Neuron (in vitro differentiated cells): ENCODE measurements at regions not wholly inside any gene's neighbourhood (a gene's known extent, or its start where the extent isn't known, plus 50 kb on each side); places are given as distances from the start of the nearest gene placed in this dataset.
"Not testable (repeated sequence)": the region's sequence is repeated elsewhere in the genome, so short reads cannot be mapped to it uniquely, and the experiment has no call there.

ENCODE experiments used
- H2AFZ ChIP-seq: one replicate; pipeline ENCODE4 v1.6.1; 2013; ENCODE audit warnings: low read depth, mild to moderate bottlenecking, inconsistent platforms, low read length, moderate library complexity
- H3K27me3 ChIP-seq: one replicate; pipeline ENCODE4 v1.6.1; 2013; ENCODE audit warnings: low read length; ENCODE audit not compliant: insufficient read depth
- H3K36me3 ChIP-seq: one replicate; pipeline ENCODE4 v1.6.1; 2013; ENCODE audit warnings: low read length; ENCODE audit not compliant: insufficient read depth
- H3K4me1 ChIP-seq: one replicate; pipeline ENCODE4 v1.6.1; 2013; ENCODE audit warnings: low read length; ENCODE audit not compliant: insufficient read depth
- H3K4me3 ChIP-seq: 2 replicates; pipeline ENCODE4 v1.5.1; 2013; ENCODE audit warnings: mild to moderate bottlenecking, low read length, moderate library complexity
- H3K9me3 ChIP-seq: one replicate; pipeline ENCODE4 v1.6.1; 2013; ENCODE audit warnings: low read length

DNA sequence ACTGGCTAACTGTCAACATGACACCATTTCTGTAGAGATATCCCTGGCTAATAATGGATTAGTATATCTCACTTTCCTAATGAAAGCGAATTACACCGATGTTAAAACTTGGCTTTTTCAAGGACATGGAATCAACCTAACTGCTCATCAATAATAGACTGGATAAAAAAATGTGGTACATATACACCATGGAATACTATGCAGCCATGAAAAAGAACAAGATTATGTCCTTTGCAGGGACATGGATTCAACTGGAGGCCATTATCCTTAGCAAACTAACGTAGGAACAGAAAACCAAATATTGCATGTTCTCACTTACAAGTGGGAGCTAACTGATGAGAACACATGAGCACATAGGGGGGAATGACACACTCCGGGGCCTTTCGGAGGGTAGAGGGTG lies 62.6 kb downstream of the ZIC1 start:
- H3K4me1 ChIP-seq = no peaks in the 10 kb centered on the region
- no peaks in the 10 kb centered on the region for H3K27me3 ChIP-seq
- H3K36me3 ChIP-seq = no peaks in the 10 kb centered on the region
- H3K9me3 ChIP-seq = no peaks in the 10 kb centered on the region
- no peak overlapping the region for H2AFZ ChIP-seq
- no peak overlapping the region for H3K4me3 ChIP-seq

GRCh38 chr3:147472846-147473245 lies 63.7 kb downstream of the ZIC1 start:
- H3K9me3 ChIP-seq = no peaks in the 10 kb centered on the region
- H3K36me3 ChIP-seq = no peaks in the 10 kb centered on the region
- no peaks in the 10 kb centered on the region for H3K27me3 ChIP-seq
- H3K4me1 ChIP-seq = no peaks in the 10 kb centered on the region
- H3K4me3 ChIP-seq = no peak overlapping the region
- no peak overlapping the region for H2AFZ ChIP-seq

DNA sequence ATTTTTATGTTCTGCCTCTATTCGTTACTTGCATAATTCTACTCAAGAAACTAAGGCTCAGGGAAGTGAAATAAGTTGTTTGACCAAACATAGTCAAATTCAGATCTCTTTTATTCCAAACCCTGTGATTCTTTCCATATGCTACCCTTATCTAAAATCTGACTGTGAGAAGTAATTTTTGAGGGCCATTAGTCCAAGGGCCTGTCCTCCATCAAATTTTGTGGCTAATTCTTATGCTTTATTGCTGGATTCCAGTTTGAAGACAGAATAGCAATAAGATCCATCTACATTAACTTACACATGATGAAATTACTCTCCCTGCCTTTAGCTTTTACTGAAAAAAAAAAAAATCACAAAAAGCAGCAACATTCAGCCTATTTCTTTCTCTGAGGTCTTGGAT lies 74.0 kb downstream of the ZIC1 start:
- peaks cover 4% of the 10 kb centered on the region for H3K4me1 ChIP-seq
- H3K27me3 ChIP-seq = no peaks in the 10 kb centered on the region
- H2AFZ ChIP-seq = no peak overlapping the region
- H3K4me3 ChIP-seq = no peak overlapping the region
- no peaks in the 10 kb centered on the region for H3K36me3 ChIP-seq
- H3K9me3 ChIP-seq = no peaks in the 10 kb centered on the region

GRCh38 chr3:147483578-147483977 lies 74.4 kb downstream of the ZIC1 start:
- Histone ChIP-seq H3K36me3 (no peaks in the 10 kb centered on the region), H3K9me3 (no peaks in the 10 kb centered on the region), H3K4me3 (no peak overlapping the region), H3K27me3 (no peaks in the 10 kb centered on the region), H2AFZ (no peak overlapping the region), H3K4me1 (peaks cover 4% of the 10 kb centered on the region)

DNA sequence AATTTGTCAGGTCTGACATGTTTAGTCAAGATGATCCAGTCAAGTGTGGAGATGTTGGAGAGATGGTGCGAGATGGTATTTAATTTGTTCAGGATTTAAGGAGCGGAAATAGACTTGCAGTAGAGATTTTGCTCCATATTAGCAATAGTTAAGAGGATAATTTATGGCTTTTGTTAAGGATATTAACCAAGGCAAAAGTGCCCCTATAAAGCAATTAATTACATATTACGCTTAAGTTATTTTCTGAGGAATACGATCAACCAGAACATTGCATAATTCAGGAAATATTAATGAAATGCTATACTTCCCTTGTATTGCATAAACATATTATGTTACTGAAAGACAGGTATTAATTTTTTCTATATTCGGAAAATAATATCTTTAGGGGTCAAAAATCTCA lies 83.9 kb downstream of the ZIC1 start:
- Histone ChIP-seq H3K27me3 (no peaks in the 10 kb centered on the region), H3K36me3 (no peaks in the 10 kb centered on the region), H3K9me3 (no peaks in the 10 kb centered on the region), H3K4me1 (no peaks in the 10 kb centered on the region), H2AFZ (no peak overlapping the region), H3K4me3 (no peak overlapping the region)

GRCh38 chr3:147493666-147494065 lies 84.5 kb downstream of the ZIC1 start:
- H3K4me1 ChIP-seq = no peaks in the 10 kb centered on the region
- H3K4me3 ChIP-seq = no peak overlapping the region
- H3K27me3 ChIP-seq = no peaks in the 10 kb centered on the region
- no peaks in the 10 kb centered on the region for H3K9me3 ChIP-seq
- H3K36me3 ChIP-seq = no peaks in the 10 kb centered on the region
- no peak overlapping the region for H2AFZ ChIP-seq

DNA sequence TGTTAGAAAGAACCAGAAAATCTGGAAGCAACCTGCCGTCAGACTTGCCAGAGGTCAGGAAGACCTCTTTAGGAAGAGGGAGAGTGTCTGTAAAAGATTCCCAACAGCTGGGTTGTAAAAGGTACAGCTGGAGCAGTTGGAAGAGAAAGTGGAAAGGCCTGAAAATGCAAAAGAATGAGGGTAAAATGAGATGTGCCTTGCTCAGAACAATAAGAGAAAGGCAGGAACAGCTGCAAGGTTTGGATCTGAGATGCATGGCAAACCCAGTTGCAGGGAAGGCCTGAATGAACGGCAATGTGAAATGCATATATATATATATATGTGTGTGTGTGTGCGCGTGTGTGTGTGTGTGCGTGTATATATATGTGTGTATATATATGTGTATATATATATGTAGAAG lies 88.1 kb downstream of the ZIC1 start:
- Histone ChIP-seq H3K27me3 (no peaks in the 10 kb centered on the region), H2AFZ (no peak overlapping the region), H3K36me3 (no peaks in the 10 kb centered on the region), H3K9me3 (no peaks in the 10 kb centered on the region), H3K4me3 (no peak overlapping the region), H3K4me1 (no peaks in the 10 kb centered on the region)

DNA sequence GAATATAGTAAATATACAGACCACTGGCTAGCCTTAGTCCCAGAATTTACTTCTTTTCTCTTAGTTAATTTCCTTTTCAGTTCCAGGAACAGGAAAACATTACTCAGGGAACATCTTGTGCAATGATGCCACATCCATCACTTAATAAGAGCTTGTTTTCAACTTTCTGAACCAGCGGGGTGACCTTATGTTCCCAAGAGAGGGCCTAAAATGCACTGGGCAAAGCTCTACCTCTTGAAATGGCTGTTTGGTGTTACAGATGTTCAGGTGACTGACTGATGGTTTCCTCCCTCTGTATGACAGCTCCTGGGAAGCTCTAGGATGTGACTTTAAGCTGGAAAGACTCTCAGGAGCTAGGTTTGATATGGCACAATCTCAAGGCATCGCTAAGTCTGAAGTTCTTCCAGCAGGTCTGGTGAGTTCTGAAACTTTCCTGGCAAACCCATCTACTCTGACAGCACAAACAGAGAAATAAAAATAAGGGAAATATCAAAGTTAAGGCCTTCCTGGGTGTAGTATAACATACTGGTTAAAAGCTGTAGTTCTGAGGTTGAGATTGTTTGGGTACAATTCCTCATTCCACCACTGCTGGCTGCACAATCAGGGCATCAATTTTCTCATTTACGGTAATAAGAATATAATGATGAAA lies 98.6 kb downstream of the ZIC1 start:
- no peaks in the 10 kb centered on the region for H3K36me3 ChIP-seq
- H3K27me3 ChIP-seq = no peaks in the 10 kb centered on the region
- no peaks in the 10 kb centered on the region for H3K9me3 ChIP-seq
- peaks cover 4% of the 10 kb centered on the region for H3K4me1 ChIP-seq
- H3K4me3 ChIP-seq = no peak overlapping the region
- H2AFZ ChIP-seq = no peak overlapping the region

GRCh38 chr3:147509448-147509847 lies 100.3 kb downstream of the ZIC1 start:
- Histone ChIP-seq H3K27me3 (no peaks in the 10 kb centered on the region), H3K9me3 (no peaks in the 10 kb centered on the region), H3K4me3 (no peak overlapping the region), H3K36me3 (no peaks in the 10 kb centered on the region), H2AFZ (no peak overlapping the region), H3K4me1 (peaks cover 4% of the 10 kb centered on the region)

GRCh38 chr3:147513785-147514184 lies 104.6 kb downstream of the ZIC1 start:
- Histone ChIP-seq H3K9me3 (no peaks in the 10 kb centered on the region), H2AFZ (no peak overlapping the region), H3K4me1 (no peaks in the 10 kb centered on the region), H3K36me3 (no peaks in the 10 kb centered on the region), H3K4me3 (no peak overlapping the region), H3K27me3 (no peaks in the 10 kb centered on the region)

- H3K4me3 ChIP-seq = no peak overlapping the region
- no peaks in the 10 kb centered on the region for H3K9me3 ChIP-seq
- H3K4me1 ChIP-seq = no peaks in the 10 kb centered on the region
- H2AFZ ChIP-seq = no peak overlapping the region
- no peaks in the 10 kb centered on the region for H3K27me3 ChIP-seq
- no peaks in the 10 kb centered on the region for H3K36me3 ChIP-seq
These were observed 105.4 kb downstream of the ZIC1 start for GRCh38 chr3:147514366-147515160.

DNA sequence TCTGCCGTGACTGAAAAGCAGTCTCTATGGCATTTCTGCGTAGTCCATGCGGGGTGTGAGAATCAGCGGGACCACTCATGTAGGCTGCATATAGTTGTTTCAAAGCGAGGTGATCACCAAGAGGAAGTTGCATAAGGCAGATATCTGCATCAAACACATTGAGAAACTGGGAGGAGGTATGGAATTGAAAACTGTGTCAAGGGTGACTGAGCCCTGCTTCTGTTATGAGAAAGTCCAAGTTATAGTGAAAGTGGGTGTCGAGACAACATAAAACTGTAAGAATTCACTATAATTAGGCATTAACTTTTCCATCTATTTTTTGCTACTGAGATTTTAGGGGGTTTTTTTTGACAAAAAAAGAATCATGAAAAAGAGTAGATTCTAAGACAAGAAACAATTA lies 109.3 kb downstream of the ZIC1 start:
- Histone ChIP-seq H3K9me3 (no peaks in the 10 kb centered on the region), H2AFZ (no peak overlapping the region), H3K4me3 (no peak overlapping the region), H3K4me1 (no peaks in the 10 kb centered on the region), H3K27me3 (no peaks in the 10 kb centered on the region), H3K36me3 (no peaks in the 10 kb centered on the region)

DNA sequence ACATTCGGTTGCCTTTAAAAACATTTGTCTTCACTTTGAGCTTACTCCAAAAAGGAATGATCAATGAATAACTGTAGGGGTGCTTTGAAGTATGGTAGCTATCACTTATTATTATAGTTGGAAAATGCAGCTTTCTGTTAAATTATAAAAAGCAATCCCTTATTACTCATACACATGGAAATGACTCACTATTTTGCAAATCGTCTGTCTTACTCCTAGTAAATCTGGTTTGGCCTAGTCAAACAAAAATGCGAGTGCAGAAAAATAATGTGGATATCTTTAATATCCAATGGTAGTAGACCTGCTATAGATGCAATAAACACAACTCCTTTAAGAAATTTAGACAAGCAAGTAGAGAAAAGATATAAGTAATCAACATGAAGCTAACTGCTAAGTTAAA lies 112.5 kb downstream of the ZIC1 start:
- Histone ChIP-seq H3K4me1 (no peaks in the 10 kb centered on the region), H2AFZ (no peak overlapping the region), H3K4me3 (no peak overlapping the region), H3K27me3 (no peaks in the 10 kb centered on the region), H3K9me3 (no peaks in the 10 kb centered on the region), H3K36me3 (no peaks in the 10 kb centered on the region)

DNA sequence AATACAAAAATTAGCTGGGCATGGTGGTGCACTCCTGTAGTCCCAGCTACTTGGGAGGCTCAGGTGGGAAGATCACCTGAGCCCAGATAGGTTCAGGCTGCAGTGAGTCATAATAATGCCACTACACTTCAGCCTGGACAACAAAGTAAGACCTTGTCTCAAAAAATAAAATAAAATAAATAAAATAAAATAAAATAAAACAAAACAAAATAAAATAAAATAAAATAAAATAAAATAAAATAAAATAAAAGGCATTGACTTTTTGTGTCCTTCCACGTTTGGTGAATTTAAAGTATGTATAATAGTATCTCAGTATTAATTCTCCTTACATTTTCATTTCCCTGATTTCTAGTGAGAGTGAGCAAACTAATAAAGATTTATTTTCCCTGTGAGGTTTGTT lies 113.6 kb downstream of the ZIC1 start:
- not testable (repeated sequence) for H3K27me3 ChIP-seq, H3K36me3 ChIP-seq, H3K4me1 ChIP-seq, H3K9me3 ChIP-seq, H3K4me3 ChIP-seq, H2AFZ ChIP-seq
